Mucosa of descending colon (tissue), 3 donors: ENCODE measurements at regions not wholly inside any gene's neighbourhood (a gene's known extent, or its start where the extent isn't known, plus 50 kb on each side); places are given as distances from the start of the nearest gene placed in this dataset.

Experiments
- ATAC-seq: fragments of 200-7000 bp; cut with Tn5 transposase; one replicate; pipeline ENCODE4 v1.9.1; 2020; ENCODE audit warnings: mild to moderate bottlenecking, moderate library complexity
- DNase-seq, 3 donors: peaks; one replicate each; pipeline ENCODE4 v3.0.0-alpha.2; 2020
- H3K36me3 ChIP-seq: fragments of 200-600 bp; one replicate; pipeline ENCODE4 v1.8.0; 2021; ENCODE audit warnings: low read depth, mild to moderate bottlenecking
- H3K4me1 ChIP-seq: fragments of 200-600 bp; one replicate; pipeline ENCODE4 v1.8.0; 2021; ENCODE audit warnings: low read depth, mild to moderate bottlenecking
- H3K4me3 ChIP-seq: fragments of 200-600 bp; one replicate; pipeline ENCODE4 v1.8.0; 2021; ENCODE audit warnings: mild to moderate bottlenecking
- H3K9me3 ChIP-seq: fragments of 200-600 bp; one replicate; pipeline ENCODE4 v1.8.0; 2021; ENCODE audit warnings: mild to moderate bottlenecking
- intact Hi-C, 2 donors: fragments of 100-400 bp; cut with DNase I in 1 of 2; cut with micrococcal nuclease in 1 of 2; formaldehyde crosslinking; loops; one replicate each; pipeline versions ENCODE4 v1.11.0 to v1.11.1; 2022; cut with DNase I, micrococcal nuclease
- TF ChIP-seq, protein P1 (sequence below): fragments of 200-600 bp; IDR thresholded peaks from one replicate; pipeline ENCODE4 v1.8.0; 2022; ENCODE audit warnings: antibody characterized with exemption, mild to moderate bottlenecking
- donor health status: DM: no; HTN: no; CAD: no; lungs with moderate emphysema.
- donor health status: DM: no; HTN: no; CAD: no.
- donor health status: DM: no; HTN: yes; CAD: no.

- ATAC-seq, result no peak
- Histone ChIP-seq H3K36me3 (no peaks in the 10 kb centered on the region), H3K4me3 (no peak overlapping the region), H3K9me3 (no peaks in the 10 kb centered on the region), H3K4me1 (no peaks in the 10 kb centered on the region)
- intact Hi-C loops, result no loop called here
- DNase-seq, result no peak
- TF ChIP-seq, protein P1, sequence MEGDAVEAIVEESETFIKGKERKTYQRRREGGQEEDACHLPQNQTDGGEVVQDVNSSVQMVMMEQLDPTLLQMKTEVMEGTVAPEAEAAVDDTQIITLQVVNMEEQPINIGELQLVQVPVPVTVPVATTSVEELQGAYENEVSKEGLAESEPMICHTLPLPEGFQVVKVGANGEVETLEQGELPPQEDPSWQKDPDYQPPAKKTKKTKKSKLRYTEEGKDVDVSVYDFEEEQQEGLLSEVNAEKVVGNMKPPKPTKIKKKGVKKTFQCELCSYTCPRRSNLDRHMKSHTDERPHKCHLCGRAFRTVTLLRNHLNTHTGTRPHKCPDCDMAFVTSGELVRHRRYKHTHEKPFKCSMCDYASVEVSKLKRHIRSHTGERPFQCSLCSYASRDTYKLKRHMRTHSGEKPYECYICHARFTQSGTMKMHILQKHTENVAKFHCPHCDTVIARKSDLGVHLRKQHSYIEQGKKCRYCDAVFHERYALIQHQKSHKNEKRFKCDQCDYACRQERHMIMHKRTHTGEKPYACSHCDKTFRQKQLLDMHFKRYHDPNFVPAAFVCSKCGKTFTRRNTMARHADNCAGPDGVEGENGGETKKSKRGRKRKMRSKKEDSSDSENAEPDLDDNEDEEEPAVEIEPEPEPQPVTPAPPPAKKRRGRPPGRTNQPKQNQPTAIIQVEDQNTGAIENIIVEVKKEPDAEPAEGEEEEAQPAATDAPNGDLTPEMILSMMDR, result no peak
These were observed 310.7 kb upstream of the NCAM1 start for GRCh38 chr11:112650527-112650926.

DNA sequence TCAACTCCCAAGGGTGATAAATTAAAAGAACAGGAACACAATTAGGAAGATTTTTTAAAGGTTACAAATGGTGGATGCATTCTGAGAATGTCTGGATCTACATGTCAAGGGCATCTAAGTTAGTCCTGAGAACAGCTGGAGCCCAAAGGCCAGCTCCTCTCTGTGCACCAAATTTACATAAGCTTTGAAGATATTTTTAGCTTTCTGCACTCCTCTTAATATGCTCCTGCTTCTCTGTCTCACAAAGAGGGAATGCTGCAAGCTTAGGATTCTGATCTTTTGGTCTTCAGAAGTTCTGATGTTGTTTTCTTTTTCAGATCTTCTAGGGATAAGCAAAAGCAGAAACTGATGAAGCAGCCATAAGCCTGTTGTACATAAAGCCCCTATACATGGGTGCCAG, 309.8 kb upstream of the NCAM1 start:
- intact Hi-C loops, result no loop called here
- no peaks in the 10 kb centered on the region for H3K36me3 ChIP-seq
- DNase-seq (no peak), ATAC-seq (no peak)
- TF ChIP-seq, protein P1, result no peak
- H3K4me3 ChIP-seq, result no peak overlapping the region
- H3K9me3 ChIP-seq, result no peaks in the 10 kb centered on the region
- no peaks in the 10 kb centered on the region for H3K4me1 ChIP-seq

DNA sequence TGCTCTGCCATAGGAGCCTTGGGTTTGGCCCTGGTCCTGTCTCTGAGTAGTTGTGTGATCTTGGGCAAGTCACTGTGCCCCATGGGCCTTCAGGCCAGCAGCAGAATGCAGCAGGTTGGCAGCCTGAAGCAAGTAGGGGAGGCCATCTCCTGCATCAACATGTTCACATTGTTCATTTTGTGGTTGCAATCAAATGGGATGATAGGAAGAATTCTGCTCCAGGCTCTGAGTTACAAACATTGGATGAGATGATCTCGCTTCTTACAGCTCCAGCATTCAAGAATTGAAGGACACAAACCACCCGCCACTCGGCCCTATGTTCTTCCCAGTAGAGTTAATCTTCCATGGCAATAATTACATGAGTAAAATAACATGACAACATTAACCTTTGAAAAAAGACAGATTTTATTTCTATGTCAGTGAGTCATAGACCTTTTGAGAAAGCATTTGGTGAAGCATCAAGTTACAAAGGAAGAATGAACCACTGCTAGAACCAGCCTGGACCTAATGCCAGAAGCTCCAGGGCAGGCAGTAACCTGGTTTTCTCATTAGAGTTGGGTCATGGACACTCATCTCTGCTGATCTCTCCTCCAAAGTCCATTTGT, 308.3 kb upstream of the NCAM1 start:
- Histone ChIP-seq H3K4me1 (no peaks in the 10 kb centered on the region), H3K4me3 (no peak overlapping the region), H3K9me3 (no peaks in the 10 kb centered on the region), H3K36me3 (no peaks in the 10 kb centered on the region)
- intact Hi-C loops, result no loop called here
- no peak for DNase-seq
- no peak for ATAC-seq
- TF ChIP-seq, protein P1, result no peak

GRCh38 chr11:112655371-112655770, 305.8 kb upstream of the NCAM1 start:
- peak; percentile 49 to 67 (median 63) for DNase-seq
- TF ChIP-seq, protein P1, result no peak
- Histone ChIP-seq H3K9me3 (no peaks in the 10 kb centered on the region), H3K4me3 (no peak overlapping the region), H3K36me3 (no peaks in the 10 kb centered on the region), H3K4me1 (no peaks in the 10 kb centered on the region)
- intact Hi-C loops, result no loop called here
- ATAC-seq, result peak; percentile 53

DNA sequence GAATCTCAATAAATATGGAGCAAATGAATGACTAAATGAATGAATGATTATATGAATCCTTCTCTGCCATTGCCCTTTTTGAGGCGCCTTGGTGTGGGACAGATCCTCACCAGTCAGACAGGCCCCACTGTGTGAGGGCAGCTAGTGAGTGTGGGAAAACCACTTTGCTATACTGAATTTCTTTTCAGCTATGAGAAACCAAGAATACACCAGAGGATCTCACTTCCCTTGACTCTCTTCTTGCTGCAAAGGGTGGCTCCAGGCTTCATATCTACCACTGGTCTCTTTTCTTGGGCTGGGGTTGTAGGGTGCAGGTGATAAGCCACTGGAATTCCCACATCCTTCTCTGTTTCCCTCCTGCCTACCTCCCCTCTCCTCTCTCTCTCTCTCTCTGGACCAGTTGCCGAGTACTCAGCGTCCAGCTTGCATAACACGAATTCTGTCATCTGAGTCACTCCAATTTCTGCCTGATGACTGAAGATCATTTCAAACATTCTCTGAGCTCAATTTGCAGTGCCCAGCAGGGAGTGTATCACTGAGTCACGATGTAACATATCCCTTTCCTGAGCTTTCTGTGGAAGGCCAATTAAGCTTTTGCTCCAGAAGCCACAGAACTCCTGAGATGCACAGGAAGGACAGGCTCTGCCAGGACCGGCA, 304.3 kb upstream of the NCAM1 start:
- Histone ChIP-seq H3K9me3 (no peaks in the 10 kb centered on the region), H3K4me3 (no peak overlapping the region), H3K4me1 (no peaks in the 10 kb centered on the region), H3K36me3 (no peaks in the 10 kb centered on the region)
- no peak for ATAC-seq
- DNase-seq, result no peak
- TF ChIP-seq, protein P1, result no peak
- intact Hi-C loops, result no loop called here
